HG03469 (cell line): ENCODE measurements at regions not wholly inside any gene's neighbourhood (a gene's known extent, or its start where the extent isn't known, plus 50 kb on each side); places are given as distances from the start of the nearest gene placed in this dataset.
A peak's percentile ranks its signal among the peaks of the same experiment; 100 is the strongest.
"Not testable (repeated sequence)": the region's sequence is repeated elsewhere in the genome, so short reads cannot be mapped to it uniquely, and the experiment has no call there.

Source experiments
- ATAC-seq: cut with Tn5 transposase; IDR thresholded peaks from one replicate; pipeline ENCODE4 v1.9.1; 2021; ENCODE audit warnings: mild to moderate bottlenecking, moderate library complexity, moderate number of reproducible peaks; ENCODE audit not compliant: unreplicated experiment

- peak; percentile 94 for ATAC-seq
Measured at GRCh38 chr5:114957384-114957783, 212.3 kb downstream of the TRIM36 start.

DNA sequence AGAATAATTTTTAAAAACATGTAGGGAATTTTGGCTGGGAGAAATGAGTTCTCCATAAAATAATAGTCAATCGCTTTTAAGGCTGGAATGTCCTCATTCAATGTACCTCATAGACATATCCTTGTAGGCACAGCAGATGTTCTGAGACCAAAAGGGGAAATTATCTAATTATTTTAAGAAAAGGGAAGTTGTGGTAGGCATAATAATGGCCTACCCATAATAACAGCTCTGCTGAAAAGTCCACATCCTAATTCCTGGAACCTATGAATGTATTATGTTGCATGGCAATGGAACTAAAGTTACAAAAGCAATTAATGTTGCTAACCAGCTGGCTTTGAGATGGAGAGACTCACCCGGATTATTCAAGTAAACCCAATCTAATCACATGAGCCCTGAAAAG is 216.1 kb downstream of the TRIM36 start:
- peak; percentile 38 for ATAC-seq

DNA sequence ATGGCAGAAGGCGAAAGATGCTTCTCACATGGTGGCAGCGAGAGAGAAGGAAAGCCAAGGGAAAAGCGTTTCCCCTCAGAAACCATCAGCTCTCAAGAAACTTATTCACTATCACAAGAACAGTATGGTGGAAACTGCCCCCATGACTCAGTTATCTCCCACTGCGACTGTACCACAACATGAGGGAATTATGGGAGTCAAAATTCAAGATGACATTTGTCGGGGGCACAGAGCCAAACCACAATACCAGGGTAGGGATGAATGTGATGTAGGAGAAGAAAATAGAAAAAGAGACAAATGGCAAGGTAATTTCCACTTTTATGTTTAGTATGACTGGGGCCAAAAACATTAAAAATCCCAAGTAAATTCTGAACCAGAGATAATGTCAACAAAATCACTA is 216.8 kb downstream of the TRIM36 start:
- ATAC-seq, result no peak

- no peak for ATAC-seq
Measured at GRCh38 chr5:114949756-114950155, 220.0 kb downstream of the TRIM36 start.

DNA sequence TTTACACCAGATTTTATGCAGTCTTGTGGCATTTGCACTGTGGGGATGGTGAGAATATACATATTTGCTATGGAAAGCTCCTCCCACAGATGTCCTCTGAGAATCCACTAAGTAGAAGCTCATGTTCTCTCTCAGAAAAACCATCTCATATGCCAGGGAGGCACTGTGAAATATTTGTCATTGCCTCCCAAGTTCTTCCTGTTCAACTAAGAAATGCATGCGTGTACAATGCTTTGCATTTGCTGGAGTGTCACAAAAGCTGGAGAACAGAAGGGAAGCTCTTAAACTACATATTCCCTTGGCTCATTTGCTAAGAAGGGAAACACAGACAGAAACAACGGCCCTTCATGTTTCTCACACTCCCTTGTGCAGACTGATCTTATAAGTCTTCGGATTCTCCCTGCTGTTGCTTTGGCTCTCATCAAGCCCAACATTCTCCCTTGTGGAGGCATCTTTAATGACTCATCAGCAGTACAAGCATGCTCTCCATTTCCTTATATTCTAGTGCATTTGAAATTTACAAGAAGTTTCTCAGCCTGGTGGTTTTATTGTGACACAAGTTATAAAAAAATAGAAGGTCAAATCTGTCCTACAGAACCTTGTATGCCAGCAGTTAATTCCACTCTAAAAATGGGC is 220.6 kb downstream of the TRIM36 start:
- no peak for ATAC-seq

DNA sequence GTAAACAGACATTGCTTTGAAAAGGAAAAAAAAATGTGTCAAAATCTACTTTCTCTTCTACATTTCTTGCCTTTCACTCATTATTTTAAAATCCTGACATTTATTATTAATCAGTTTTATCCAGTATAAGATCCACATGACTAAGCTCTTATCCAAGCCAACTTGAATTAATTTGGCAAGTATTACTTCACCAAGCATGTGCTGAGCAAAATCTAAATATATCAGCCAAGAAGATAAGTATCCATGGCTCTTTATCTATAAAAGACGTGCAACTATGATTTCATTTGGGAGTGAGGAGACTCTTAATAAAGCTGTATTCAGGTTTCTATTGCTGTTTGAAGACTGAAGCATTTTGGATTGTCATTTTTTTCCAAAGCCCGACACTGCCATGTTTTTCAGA is 221.3 kb downstream of the TRIM36 start:
- ATAC-seq, result no peak

- ATAC-seq, result no peak
Measured at GRCh38 chr5:114940709-114941108, 229.0 kb downstream of the TRIM36 start.

DNA sequence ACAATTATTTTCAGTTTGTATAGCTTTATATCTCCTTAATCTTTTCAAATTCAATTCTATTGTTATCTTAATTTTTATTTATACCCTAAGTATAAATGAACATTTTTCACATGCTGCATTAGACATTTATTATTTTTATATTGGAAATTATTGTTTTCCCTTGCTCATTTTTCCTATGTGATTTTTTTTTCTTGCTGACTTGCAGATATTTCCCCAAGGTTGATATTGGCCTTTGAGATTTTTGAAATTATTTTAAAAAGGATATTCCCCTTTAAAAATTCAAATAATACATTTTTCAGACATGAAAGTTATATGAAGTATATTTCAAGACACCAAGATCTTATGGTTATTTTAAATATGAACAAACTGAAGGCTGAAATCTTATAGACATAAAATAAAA is 234.2 kb downstream of the TRIM36 start:
- no peak for ATAC-seq

GRCh38 chr5:114928644-114929462 is 240.9 kb downstream of the TRIM36 start:
- ATAC-seq, result no peak

DNA sequence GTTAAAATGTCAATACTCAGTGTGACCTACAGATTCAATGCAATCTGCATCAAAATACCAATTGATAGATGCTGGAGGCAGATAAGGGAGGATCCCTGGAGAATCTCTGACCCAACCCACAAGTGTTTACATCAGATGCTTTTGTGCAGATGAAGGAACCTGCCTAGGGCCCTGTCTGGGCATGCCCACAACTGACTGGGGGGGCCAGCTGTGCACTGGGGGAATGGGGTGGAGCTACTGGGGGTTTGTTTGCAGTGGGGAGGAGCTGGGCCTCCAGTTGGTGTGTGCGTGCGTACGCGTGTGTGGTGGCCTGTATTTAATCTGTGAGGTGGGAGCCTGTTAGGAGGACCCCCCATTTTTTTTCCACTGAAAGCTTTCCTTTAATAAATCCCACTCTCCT is 244.9 kb downstream of the TRIM36 start:
- no peak for ATAC-seq

DNA sequence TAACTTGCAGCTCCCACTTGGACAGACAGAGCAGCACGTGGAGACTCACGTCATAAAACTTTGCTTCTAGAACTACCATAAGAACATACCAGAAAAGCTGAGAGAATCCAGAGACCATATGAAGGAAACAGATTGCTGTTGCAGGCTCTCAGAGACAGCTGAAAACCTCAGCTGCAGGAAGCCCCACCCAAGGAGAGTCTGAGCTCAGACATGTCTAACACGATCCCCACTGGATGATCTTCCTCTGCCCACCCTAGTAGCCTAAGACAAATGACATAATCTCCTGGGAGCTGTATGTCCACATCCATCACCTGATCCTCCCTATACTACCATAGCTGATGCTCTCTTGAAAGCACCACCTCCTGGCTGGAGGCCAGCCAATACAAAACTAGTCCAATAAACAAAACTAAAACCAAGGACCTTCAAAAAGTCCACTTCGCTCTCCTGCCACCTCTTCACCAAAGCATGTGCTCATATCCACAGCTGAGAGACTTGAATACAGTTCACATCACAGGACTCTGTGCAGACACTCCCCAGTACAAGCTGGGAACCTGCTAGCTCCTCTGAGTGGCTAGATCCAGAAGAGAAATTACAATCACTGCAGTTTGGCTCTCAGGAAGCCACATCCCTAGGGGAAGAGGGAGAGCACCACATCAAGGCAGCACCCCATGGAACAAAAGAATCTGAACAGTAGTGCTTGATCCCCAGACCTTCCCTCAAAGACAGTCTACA is 257.4 kb downstream of the TRIM36 start:
- ATAC-seq, result no peak

DNA sequence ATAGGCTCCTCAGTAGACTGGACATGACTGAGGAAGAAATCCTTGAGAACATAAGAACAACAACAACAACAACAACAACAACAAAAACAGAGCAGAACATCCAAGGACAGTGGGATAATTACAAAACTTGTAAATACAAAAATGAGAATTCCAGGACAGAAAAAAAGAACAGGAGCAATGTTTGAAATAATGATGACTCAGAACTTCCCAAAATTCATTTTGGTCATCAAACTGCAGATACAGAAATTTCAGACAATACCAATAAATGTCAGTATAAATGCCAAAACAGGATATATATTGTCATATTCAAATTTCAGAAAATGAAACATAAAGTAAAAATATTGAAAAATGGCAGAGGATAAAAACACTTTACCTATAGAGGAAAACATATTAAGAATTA is 259.0 kb downstream of the TRIM36 start:
- no peak for ATAC-seq

GRCh38 chr5:114909424-114909823 is 260.3 kb downstream of the TRIM36 start:
- no peak for ATAC-seq

DNA sequence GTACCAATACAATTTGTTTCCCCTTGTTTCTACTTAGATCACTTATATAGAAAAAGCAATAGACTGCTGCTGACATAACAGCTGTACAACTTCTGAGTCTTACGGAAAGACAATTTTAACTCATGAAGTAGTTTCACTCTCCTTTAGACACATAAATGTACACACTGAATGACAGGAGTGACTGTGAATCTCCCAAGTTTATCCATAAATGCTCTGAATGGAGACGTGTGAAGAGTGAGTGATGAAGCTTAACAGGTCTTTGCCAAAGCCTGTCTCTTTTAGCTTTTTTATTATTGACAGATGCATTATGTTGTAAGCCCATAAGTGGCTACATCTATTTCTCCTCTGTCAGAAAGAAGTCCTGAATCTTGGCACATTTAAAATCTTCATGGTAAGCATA is 265.9 kb downstream of the TRIM36 start:
- ATAC-seq, result no peak

- ATAC-seq, result no peak
Measured at GRCh38 chr5:114898602-114899001, 271.1 kb downstream of the TRIM36 start.

- ATAC-seq, result no peak
Measured at GRCh38 chr5:114883675-114884074, 286.0 kb downstream of the TRIM36 start.

DNA sequence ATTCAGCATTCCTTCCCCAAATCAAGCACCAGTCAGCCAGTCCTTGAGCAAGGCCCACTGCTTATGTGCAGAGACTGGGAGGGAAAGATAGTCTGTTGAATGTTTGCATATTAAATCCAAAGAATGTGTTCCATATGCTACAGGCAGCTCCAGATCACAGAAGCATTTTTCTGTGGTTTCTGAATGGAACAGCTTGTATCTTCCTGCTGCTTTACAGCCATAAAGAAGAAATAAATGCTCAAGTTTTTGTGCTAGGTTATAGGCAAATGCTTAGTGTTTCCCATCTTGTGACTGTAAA is 310.3 kb downstream of the TRIM36 start:
- ATAC-seq, result no peak

DNA sequence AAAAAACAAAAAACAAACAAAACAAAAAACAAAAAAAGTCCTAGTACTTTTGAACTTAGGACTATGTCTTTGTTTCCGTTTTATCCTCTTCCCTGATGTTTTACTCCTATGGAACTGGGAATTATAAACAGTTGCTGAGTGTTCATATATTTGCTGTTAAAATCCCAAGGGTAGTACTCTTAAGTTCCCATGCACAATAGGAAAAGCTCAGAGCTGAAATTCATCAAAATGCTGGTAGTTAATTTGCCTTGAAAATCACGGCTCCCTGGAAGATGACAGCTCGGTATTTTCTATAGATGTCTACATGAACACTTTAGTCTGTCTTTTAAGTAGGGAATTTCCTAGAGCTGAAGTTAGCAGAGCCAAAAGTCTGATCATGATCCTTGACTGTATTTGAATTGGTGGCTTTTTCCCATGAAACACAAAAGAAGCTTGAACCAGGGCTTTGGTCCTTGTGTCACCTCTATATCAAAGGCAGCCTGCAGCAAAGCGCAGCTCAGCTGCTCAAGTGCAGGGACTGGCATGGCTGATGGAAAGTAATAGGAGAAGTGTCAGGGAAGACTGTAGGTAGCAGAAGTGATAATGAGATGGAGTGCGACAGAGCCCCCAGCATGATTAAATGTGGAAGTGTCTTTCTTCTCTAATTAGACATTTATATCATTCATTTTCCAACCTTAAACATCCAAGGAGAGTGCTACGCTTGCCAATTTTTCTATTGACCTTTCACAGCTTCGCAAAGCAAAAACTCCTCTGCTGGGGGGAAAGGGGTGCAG is 310.9 kb downstream of the TRIM36 start:
- no peak for ATAC-seq

GRCh38 chr5:114857941-114858551 is 311.7 kb downstream of the TRIM36 start:
- no peak for ATAC-seq

DNA sequence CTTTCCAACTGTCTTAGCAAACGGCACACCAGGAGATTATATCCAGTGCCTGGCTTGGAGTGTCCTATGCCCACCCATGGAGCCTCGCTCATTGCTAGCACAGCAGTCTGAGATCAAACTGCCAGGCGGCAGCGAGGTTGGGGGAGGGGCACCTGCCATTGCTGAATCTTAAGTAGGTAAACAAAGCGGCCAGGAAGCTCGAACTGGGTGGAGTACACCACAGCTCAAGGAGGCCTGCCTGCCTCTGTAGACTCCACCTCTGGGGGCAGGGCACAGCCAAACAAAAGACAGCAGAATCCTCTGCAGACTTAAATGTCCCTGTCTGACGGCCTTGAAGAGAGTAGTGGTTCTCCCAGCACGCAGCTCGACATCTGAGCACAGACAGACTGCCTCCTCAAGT is 325.0 kb downstream of the TRIM36 start:
- ATAC-seq, result not testable (repeated sequence)

DNA sequence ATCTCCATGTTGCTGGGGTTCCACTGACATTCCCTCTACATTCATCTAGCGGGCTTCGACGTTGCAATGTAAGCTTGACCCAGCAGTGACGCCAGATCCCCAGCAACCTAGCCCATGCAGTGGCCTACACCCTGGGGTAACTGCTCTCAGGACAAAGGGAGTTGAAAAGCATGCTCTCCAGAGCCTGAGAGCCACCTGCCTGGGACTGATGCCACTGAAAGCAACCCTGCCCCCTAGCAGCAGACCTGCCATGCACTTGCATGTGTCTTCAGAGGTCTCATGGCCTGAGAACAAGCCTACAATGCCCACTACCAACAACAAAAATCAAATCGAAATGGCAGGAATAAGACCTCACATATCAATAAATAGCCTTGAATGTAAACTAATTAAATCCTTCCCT is 330.3 kb downstream of the TRIM36 start:
- ATAC-seq, result no peak
